ENCODE measurements at regions not wholly inside any gene's neighbourhood (a gene's known extent, or its start where the extent isn't known, plus 50 kb on each side); places are given as distances from the start of the nearest gene placed in this dataset.

DNA sequence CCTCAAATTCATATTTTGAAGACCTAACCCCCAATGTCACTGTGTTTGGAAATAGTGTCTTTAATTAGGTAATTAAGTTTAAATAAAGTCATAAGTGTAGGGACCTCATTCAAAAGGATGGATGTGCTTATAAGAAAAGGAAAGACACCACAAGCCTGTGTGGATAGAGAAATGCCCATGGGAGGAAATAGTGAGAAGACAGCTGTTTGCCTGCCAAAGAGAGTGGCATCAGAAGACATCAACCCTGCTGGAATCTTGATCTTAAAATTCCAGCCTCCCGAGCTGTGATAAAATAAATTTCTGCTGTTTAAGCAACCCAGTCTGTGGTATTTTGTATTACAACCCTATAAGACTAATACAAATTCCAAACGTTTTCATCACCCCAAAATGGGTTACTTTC lies 1867.9 kb upstream of the NUDT12 start:
- Mint-ChIP-seq H3K9me3 (ENCODE audit: unreplicated experiment) (no peaks in the 10 kb centered on the region), H3K27ac (ENCODE audit: unreplicated experiment) (no peak overlapping the region), H3K4me3 (ENCODE audit: unreplicated experiment) (no peak overlapping the region), H3K27me3 (ENCODE audit: low read depth, unreplicated experiment) (no peaks in the 10 kb centered on the region), H3K4me1 (ENCODE audit: low read depth, unreplicated experiment) (peaks cover 1% of the 10 kb centered on the region), H3K36me3 (ENCODE audit: low read depth, unreplicated experiment) (no peaks in the 10 kb centered on the region)
- no peak for DNase-seq (ENCODE audit: low read depth)
- Histone ChIP-seq H3K4me3 (ENCODE audit: insufficient read depth, low read depth, low read length) (no peak overlapping the region), H3K27ac (ENCODE audit: low read depth, low read length) (no peak overlapping the region), H3K27me3 (ENCODE audit: insufficient read depth, low read length) (no peaks in the 10 kb centered on the region), H3K79me2 (ENCODE audit: insufficient read depth, low read length) (no peaks in the 10 kb centered on the region), H2AFZ (ENCODE audit: low read depth, low read length) (no peak overlapping the region), H3K4me2 (ENCODE audit: low read length) (no peak overlapping the region), H3K9ac (ENCODE audit: low read length) (no peak overlapping the region), H3K4me1 (ENCODE audit: insufficient read depth, low read length) (no peaks in the 10 kb centered on the region), H3K36me3 (ENCODE audit: insufficient read depth, low read length) (no peaks in the 10 kb centered on the region), H3K9me3 (ENCODE audit: insufficient read depth, low read depth, low read length) (no peaks in the 10 kb centered on the region), H4K20me1 (ENCODE audit: insufficient read depth, low read length) (no peaks in the 10 kb centered on the region)
- FAIRE-seq = no peak
- no peak for TF ChIP-seq EZH2 (IDR thresholded peaks at IDR 0.05; ENCODE audit: insufficient read depth, low read length)
- TF ChIP-seq, protein P1, sequence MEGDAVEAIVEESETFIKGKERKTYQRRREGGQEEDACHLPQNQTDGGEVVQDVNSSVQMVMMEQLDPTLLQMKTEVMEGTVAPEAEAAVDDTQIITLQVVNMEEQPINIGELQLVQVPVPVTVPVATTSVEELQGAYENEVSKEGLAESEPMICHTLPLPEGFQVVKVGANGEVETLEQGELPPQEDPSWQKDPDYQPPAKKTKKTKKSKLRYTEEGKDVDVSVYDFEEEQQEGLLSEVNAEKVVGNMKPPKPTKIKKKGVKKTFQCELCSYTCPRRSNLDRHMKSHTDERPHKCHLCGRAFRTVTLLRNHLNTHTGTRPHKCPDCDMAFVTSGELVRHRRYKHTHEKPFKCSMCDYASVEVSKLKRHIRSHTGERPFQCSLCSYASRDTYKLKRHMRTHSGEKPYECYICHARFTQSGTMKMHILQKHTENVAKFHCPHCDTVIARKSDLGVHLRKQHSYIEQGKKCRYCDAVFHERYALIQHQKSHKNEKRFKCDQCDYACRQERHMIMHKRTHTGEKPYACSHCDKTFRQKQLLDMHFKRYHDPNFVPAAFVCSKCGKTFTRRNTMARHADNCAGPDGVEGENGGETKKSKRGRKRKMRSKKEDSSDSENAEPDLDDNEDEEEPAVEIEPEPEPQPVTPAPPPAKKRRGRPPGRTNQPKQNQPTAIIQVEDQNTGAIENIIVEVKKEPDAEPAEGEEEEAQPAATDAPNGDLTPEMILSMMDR (IDR thresholded peaks at IDR 0.05; ENCODE audit: insufficient read depth, low read depth, low read length) = no peak

DNA sequence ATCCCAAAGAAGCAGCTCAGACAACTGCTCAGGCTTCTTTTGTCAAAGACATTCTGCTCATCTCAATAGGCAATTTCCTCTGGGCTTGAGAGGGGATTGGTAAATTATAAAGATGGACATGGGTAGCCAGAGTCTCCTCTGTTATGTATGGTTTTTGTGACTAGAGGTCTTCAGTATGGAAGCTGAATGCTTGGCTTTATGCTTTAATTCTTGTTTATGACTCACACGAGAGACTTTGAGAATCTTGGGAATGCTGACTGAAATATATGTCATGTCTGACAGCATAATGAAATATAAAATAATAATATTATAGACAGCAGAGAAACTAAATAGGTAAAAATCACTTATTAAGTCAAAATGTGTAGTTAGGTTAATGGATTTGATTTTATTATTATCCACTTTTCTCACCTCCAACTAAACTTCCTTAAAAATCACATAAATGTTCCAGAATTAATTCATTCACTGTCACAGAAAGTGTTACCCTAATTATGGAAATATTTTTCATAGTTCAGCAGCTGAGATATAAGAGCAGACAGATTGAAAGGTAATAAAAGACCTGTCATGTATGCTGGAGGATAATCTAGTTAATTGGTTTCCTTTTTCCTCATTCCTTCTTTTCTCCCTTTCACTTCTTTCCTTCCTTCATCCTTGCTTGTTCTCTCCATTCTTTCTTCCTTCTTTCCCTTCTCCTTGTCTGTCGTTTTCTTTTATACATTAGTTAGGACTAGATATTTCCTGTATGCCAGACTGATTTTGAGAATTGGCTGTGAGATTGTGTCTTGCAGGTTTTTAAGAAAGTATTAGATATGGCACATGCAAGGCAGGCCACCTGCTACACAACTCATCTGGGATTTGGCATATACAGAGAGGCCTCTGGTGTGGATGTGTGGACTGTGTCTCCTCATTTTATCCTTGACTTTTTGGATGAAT lies 1866.1 kb upstream of the NUDT12 start:
- no peak overlapping the region for H3K9ac ChIP-seq (ENCODE audit: low read length)
- H3K4me3 ChIP-seq (ENCODE audit: insufficient read depth, low read depth, low read length) = no peak overlapping the region
- no peak for TF ChIP-seq EZH2 (IDR thresholded peaks at IDR 0.05; ENCODE audit: insufficient read depth, low read length)
- TF ChIP-seq, protein P1 (IDR thresholded peaks at IDR 0.05; ENCODE audit: insufficient read depth, low read depth, low read length) = no peak
- no peaks in the 10 kb centered on the region for H3K36me3 ChIP-seq (ENCODE audit: insufficient read depth, low read length)
- no peak overlapping the region for H3K27ac ChIP-seq (ENCODE audit: low read depth, low read length)
- no peak overlapping the region for H3K4me2 ChIP-seq (ENCODE audit: low read length)
- no peaks in the 10 kb centered on the region for H3K36me3 Mint-ChIP-seq (ENCODE audit: low read depth, unreplicated experiment)
- H3K4me1 Mint-ChIP-seq (ENCODE audit: low read depth, unreplicated experiment) = peaks cover 1% of the 10 kb centered on the region
- no peaks in the 10 kb centered on the region for H4K20me1 ChIP-seq (ENCODE audit: insufficient read depth, low read length)
- no peaks in the 10 kb centered on the region for H3K27me3 Mint-ChIP-seq (ENCODE audit: low read depth, unreplicated experiment)
- no peaks in the 10 kb centered on the region for H3K4me1 ChIP-seq (ENCODE audit: insufficient read depth, low read length)
- H3K27me3 ChIP-seq (ENCODE audit: insufficient read depth, low read length) = no peaks in the 10 kb centered on the region
- H3K4me3 Mint-ChIP-seq (ENCODE audit: unreplicated experiment) = no peak overlapping the region
- no peak overlapping the region for H3K27ac Mint-ChIP-seq (ENCODE audit: unreplicated experiment)
- no peak overlapping the region for H2AFZ ChIP-seq (ENCODE audit: low read depth, low read length)
- DNase-seq (ENCODE audit: low read depth) (no peak), FAIRE-seq (no peak)
- no peaks in the 10 kb centered on the region for H3K79me2 ChIP-seq (ENCODE audit: insufficient read depth, low read length)
- H3K9me3 ChIP-seq (ENCODE audit: insufficient read depth, low read depth, low read length) = no peaks in the 10 kb centered on the region
- no peaks in the 10 kb centered on the region for H3K9me3 Mint-ChIP-seq (ENCODE audit: unreplicated experiment)

DNA sequence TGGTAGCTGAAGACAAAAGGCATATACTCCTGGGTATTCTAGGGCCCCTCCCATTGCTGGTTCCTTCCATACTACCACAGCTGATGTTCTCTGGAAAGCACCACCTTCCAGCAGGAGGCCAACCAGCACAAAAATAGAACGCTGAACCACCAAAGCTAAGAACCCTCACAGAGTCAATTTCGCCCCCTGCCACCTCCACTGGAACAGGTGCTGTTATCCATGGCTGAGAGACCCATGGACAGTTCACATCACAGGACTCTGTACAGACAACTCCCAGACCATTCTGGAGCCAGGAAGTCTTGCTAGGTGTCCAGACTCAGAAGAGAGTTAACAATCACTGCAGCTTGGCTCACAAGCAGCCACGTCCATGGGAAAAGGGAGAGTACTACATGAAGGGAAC lies 1851.5 kb upstream of the NUDT12 start:
- no peak overlapping the region for H3K4me3 ChIP-seq (ENCODE audit: insufficient read depth, low read depth, low read length)
- H3K27ac Mint-ChIP-seq (ENCODE audit: unreplicated experiment) = no peak overlapping the region
- no peaks in the 10 kb centered on the region for H3K27me3 ChIP-seq (ENCODE audit: insufficient read depth, low read length)
- no peak overlapping the region for H3K4me2 ChIP-seq (ENCODE audit: low read length)
- no peaks in the 10 kb centered on the region for H3K4me1 ChIP-seq (ENCODE audit: insufficient read depth, low read length)
- no peaks in the 10 kb centered on the region for H3K79me2 ChIP-seq (ENCODE audit: insufficient read depth, low read length)
- no peak overlapping the region for H3K27ac ChIP-seq (ENCODE audit: low read depth, low read length)
- H2AFZ ChIP-seq (ENCODE audit: low read depth, low read length) = no peak overlapping the region
- no peak overlapping the region for H3K9ac ChIP-seq (ENCODE audit: low read length)
- no peak for TF ChIP-seq EZH2 (IDR thresholded peaks at IDR 0.05; ENCODE audit: insufficient read depth, low read length)
- TF ChIP-seq, protein P1 (IDR thresholded peaks at IDR 0.05; ENCODE audit: insufficient read depth, low read depth, low read length) = no peak
- no peaks in the 10 kb centered on the region for H3K36me3 ChIP-seq (ENCODE audit: insufficient read depth, low read length)
- H3K4me1 Mint-ChIP-seq (ENCODE audit: low read depth, unreplicated experiment) = no peaks in the 10 kb centered on the region
- FAIRE-seq (no peak), DNase-seq (ENCODE audit: low read depth) (no peak)
- peaks cover 11% of the 10 kb centered on the region for H3K9me3 Mint-ChIP-seq (ENCODE audit: unreplicated experiment)
- no peaks in the 10 kb centered on the region for H3K27me3 Mint-ChIP-seq (ENCODE audit: low read depth, unreplicated experiment)
- no peaks in the 10 kb centered on the region for H3K9me3 ChIP-seq (ENCODE audit: insufficient read depth, low read depth, low read length)
- no peaks in the 10 kb centered on the region for H3K36me3 Mint-ChIP-seq (ENCODE audit: low read depth, unreplicated experiment)
- no peaks in the 10 kb centered on the region for H4K20me1 ChIP-seq (ENCODE audit: insufficient read depth, low read length)
- no peak overlapping the region for H3K4me3 Mint-ChIP-seq (ENCODE audit: unreplicated experiment)

All from astrocyte (in vitro differentiated cells and primary cell).